ENCODE measurements at regions not wholly inside any gene's neighbourhood (a gene's known extent, or its start where the extent isn't known, plus 50 kb on each side); places are given as distances from the start of the nearest gene placed in this dataset.

GRCh38 chr12:89907659-89908058 lies 199.0 kb upstream of the ATP2B1 start:
- Histone ChIP-seq H3F3A (ENCODE audit: insufficient read depth, low read length) (no peaks in the 10 kb centered on the region), H3K27me3 (replicated peaks; ENCODE audit: insufficient read depth, low read length) (no peaks in the 10 kb centered on the region), H4K20me1 (ENCODE audit: insufficient read depth, low read length) (no peaks in the 10 kb centered on the region), H3K27ac (ENCODE audit: low read length) (no peak overlapping the region), H2AFZ (ENCODE audit: low read length) (no peak overlapping the region), H3K4me3 (ENCODE audit: low read length) (no peak overlapping the region), H3K9me3 (replicated peaks; ENCODE audit: insufficient read depth, low read length) (no peaks in the 10 kb centered on the region), H3K4me2 (ENCODE audit: low read depth, low read length) (no peak overlapping the region), H3K9ac (ENCODE audit: low read length) (no peak overlapping the region), H3K79me2 (ENCODE audit: low read length) (no peaks in the 10 kb centered on the region), H3K9me2 (replicated peaks; ENCODE audit: insufficient read depth, low read length) (no peaks in the 10 kb centered on the region), H3K36me3 (replicated peaks; ENCODE audit: insufficient read depth, low read length) (no peaks in the 10 kb centered on the region), H3K4me1 (ENCODE audit: low read length) (no peaks in the 10 kb centered on the region)
- no peak for DNase-seq
- TF ChIP-seq EZH2 (optimal IDR thresholded peaks at IDR 0.05; ENCODE audit: low read depth, low read length) (no peak), EZH2phosphoT487 (IDR thresholded peaks at IDR 0.05; ENCODE audit: low read length) (no peak)
- TF ChIP-seq, protein P1, sequence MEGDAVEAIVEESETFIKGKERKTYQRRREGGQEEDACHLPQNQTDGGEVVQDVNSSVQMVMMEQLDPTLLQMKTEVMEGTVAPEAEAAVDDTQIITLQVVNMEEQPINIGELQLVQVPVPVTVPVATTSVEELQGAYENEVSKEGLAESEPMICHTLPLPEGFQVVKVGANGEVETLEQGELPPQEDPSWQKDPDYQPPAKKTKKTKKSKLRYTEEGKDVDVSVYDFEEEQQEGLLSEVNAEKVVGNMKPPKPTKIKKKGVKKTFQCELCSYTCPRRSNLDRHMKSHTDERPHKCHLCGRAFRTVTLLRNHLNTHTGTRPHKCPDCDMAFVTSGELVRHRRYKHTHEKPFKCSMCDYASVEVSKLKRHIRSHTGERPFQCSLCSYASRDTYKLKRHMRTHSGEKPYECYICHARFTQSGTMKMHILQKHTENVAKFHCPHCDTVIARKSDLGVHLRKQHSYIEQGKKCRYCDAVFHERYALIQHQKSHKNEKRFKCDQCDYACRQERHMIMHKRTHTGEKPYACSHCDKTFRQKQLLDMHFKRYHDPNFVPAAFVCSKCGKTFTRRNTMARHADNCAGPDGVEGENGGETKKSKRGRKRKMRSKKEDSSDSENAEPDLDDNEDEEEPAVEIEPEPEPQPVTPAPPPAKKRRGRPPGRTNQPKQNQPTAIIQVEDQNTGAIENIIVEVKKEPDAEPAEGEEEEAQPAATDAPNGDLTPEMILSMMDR (IDR thresholded peaks at IDR 0.05; ENCODE audit: low read length): no peak

DNA sequence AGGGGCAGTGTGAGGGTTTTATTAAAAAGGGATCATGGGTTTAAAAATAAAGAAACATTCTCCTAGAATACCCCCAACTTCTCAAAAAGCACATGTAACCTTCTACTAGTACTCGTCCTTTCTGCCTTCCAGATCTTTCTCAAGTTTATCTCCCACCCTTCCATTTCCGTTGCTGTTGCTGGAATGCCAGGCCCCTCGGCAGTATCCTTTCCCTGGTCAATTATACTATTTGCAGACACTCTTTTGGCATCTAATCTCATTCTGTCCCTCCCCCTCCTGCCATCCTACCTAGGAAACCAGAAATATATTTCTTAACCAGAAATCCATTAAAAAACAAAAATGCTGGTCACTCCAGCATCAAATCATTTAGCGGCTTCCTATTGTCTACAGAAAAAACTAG lies 198.2 kb upstream of the ATP2B1 start:
- Histone ChIP-seq H3K27ac (ENCODE audit: low read length) (no peak overlapping the region), H3K79me2 (ENCODE audit: low read length) (no peaks in the 10 kb centered on the region)
- TF ChIP-seq EZH2 (optimal IDR thresholded peaks at IDR 0.05; ENCODE audit: low read depth, low read length): no peak
- TF ChIP-seq EZH2phosphoT487 (IDR thresholded peaks at IDR 0.05; ENCODE audit: low read length): no peak
- TF ChIP-seq, protein P1 (IDR thresholded peaks at IDR 0.05; ENCODE audit: low read length): no peak

DNA sequence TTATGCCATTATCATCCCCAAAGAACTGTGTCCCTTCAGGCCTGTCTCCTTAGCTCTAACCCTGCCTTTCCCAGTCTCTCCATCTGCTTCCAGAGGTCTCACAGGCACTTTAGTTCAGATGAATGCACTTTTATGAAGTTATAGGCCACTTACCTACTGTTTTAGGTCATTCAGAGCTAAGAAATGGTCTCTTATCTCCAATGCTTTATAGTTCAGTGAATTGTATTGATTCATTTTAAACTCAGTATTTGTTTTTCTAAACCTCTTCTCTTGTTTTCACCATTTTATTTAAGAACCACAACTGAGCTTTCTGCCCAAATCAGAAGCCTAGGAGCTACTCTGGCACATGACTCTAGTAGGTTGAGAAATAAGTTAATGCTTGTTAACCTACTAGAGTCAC lies 197.5 kb upstream of the ATP2B1 start:
- no peaks in the 10 kb centered on the region for H3K79me2 ChIP-seq (ENCODE audit: low read length)
- no peaks in the 10 kb centered on the region for H3K9me3 ChIP-seq (replicated peaks; ENCODE audit: insufficient read depth, low read length)
- H3K4me2 ChIP-seq (ENCODE audit: low read depth, low read length): no peak overlapping the region

More for the DNA sequence above, 198.2 kb upstream of the ATP2B1 start:
- Histone ChIP-seq H3K4me3 (ENCODE audit: low read length) (no peak overlapping the region), H3K27me3 (replicated peaks; ENCODE audit: insufficient read depth, low read length) (no peaks in the 10 kb centered on the region), H3K9me3 (replicated peaks; ENCODE audit: insufficient read depth, low read length) (no peaks in the 10 kb centered on the region), H3K4me2 (ENCODE audit: low read depth, low read length) (no peak overlapping the region), H4K20me1 (ENCODE audit: insufficient read depth, low read length) (no peaks in the 10 kb centered on the region), H3K9me2 (replicated peaks; ENCODE audit: insufficient read depth, low read length) (no peaks in the 10 kb centered on the region), H3F3A (ENCODE audit: insufficient read depth, low read length) (no peaks in the 10 kb centered on the region), H3K4me1 (ENCODE audit: low read length) (no peaks in the 10 kb centered on the region), H2AFZ (ENCODE audit: low read length) (no peak overlapping the region), H3K9ac (ENCODE audit: low read length) (no peak overlapping the region), H3K36me3 (replicated peaks; ENCODE audit: insufficient read depth, low read length) (no peaks in the 10 kb centered on the region)
- DNase-seq: no peak

More for the DNA sequence above, 197.5 kb upstream of the ATP2B1 start:
- Histone ChIP-seq H3K9me2 (replicated peaks; ENCODE audit: insufficient read depth, low read length) (no peaks in the 10 kb centered on the region), H3K4me3 (ENCODE audit: low read length) (no peak overlapping the region), H3K36me3 (replicated peaks; ENCODE audit: insufficient read depth, low read length) (no peaks in the 10 kb centered on the region), H2AFZ (ENCODE audit: low read length) (no peak overlapping the region), H3K27me3 (replicated peaks; ENCODE audit: insufficient read depth, low read length) (no peaks in the 10 kb centered on the region), H3K9ac (ENCODE audit: low read length) (no peak overlapping the region), H3K4me1 (ENCODE audit: low read length) (no peaks in the 10 kb centered on the region), H4K20me1 (ENCODE audit: insufficient read depth, low read length) (no peaks in the 10 kb centered on the region), H3K27ac (ENCODE audit: low read length) (no peak overlapping the region), H3F3A (ENCODE audit: insufficient read depth, low read length) (no peaks in the 10 kb centered on the region)
- no peak for DNase-seq
- TF ChIP-seq EZH2phosphoT487 (IDR thresholded peaks at IDR 0.05; ENCODE audit: low read length): no peak
- TF ChIP-seq, protein P1 (IDR thresholded peaks at IDR 0.05; ENCODE audit: low read length): no peak
- TF ChIP-seq EZH2 (optimal IDR thresholded peaks at IDR 0.05; ENCODE audit: low read depth, low read length): no peak
